ENCODE measurements at regions not wholly inside any gene's neighbourhood (a gene's known extent, or its start where the extent isn't known, plus 50 kb on each side); places are given as distances from the start of the nearest gene placed in this dataset.

DNA sequence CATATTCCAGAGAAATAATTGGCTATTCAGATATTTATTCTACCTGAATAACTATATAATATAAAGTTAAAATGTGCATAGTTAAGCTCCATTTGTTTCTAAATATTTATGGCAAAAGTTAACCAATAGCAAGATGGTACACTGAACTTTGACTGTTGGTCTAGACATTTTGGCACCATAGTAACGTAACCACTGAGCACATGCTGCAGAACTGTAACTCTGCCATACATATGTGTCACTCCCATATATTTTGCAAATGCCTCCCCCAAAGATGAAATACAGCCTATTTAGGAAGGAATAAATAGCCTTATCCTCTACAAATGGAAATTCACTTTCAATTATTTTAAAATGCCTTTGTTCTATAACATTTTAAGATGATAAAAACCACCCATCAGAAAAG lies 424.9 kb downstream of the CENPC start:
- DNase-seq (ENCODE audit: low spot score) = no peak

DNA sequence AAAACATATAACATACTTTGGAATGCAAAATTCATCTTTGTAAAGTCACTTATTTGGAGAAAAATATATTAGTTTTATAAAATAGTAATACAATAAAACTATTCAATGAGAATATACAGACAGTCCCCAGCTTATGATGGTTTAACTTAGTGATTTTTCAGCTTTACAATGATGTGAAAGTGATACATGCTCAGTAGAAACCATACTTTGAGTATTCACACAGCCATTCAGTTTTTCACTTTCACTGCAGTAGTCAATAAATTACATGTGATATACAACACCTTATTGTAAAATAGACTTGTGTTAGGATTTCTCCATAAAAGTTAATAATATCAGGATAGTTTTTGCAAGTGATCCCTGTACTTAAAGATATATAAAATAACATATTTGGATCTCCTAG lies 436.0 kb downstream of the CENPC start:
- DNase-seq (ENCODE audit: low spot score) = no peak

DNA sequence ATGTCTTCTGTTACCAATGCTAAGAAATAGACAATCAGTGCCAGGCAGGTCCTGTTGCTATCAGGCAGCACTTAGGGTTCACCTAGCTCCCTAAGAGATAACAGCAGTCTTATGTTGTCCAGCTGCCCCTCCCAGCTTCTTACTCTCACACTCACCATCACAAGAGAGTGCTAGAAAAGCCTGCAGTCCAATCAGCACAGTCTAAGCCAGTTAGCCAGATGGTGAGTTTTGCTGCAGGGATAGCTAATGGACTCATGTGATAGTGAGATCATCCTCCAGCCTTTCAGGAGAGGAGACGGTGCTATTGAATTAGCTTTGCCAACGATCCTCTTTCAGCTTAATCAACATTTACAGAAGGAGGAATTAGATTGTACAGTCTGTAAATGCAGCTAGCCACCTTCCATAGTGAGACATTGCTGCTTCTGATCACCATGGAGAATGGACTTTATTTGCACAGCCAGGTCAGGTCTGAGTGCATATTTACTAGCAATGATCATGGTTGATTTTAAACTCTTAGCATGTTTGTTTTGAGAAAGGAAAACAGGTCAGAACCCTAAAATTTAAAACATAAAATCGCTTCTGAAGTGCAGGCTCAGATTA lies 438.3 kb downstream of the CENPC start:
- no peak for DNase-seq (ENCODE audit: low spot score)

DNA sequence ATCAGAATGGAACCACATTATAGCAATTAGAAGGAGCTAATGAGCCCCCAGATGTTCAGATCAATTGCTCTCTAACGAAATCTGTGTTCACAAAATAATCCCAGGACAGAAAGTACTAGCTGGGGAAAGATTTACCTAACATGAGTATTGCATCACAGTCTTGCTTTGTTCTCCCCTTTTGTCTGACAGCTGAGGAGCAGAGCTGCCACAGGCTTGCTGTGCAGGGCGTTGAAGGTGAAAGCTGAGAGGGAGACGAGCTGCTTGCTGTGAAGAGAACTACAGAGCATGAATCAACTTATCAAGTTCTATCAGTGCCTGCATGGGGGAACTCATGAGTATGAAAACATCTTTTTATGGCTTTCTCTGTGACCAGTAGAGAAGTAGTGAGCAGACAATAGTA lies 441.2 kb downstream of the CENPC start:
- no peak for DNase-seq (ENCODE audit: low spot score)

DNA sequence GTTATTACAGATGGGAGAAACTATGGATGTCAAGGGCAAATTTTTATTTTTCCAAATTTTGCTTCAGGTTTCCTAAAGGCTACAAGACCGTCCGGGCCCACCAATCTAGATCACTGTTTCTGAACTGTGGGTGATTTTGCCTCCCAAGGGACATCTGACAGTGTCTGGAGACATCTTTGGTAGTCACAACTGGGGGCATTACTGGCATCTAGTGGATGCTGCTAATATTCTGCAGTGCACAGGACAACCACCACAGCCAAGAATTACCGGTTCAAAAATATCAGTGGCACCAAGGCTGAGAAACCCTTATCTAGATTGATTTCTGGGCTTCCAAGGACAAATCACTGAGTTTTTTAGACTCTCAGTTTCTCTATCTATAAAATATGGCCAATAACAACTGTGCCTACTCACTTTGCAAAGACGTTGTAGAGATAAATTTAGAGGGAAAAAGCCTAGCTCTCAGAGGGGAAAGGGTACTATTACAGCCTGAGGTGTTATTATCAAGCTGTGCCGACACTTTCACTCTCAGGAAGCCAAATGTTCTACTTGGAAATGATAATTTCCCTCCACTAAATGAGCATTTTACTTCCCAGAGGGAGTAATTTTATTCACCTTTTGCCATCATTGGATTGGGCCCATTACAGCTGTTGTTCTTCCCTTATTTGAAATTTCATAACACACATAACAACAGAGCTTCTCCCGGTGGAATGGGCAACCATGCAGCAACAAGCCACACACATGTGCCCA lies 442.1 kb downstream of the CENPC start:
- no peak for DNase-seq (ENCODE audit: low spot score)

DNA sequence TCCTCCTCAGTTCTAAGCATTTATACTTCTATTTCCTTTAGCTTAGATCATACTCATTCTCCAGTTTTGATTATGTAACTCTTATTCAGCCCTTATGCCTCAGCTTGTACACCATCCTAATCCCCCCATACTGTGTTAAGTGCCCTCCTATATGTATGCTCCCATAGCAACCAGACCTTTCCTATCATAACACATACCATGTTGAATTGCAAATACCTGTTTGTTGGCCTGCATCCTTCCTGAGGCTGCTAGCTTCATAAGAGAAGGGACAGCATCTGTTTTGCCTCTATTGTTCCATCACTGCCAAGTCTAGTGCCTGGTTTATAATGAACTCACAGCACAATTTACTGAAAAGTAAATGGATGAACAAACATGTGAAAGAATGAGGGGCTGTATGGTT lies 443.7 kb downstream of the CENPC start:
- DNase-seq (ENCODE audit: low spot score) = no peak

DNA sequence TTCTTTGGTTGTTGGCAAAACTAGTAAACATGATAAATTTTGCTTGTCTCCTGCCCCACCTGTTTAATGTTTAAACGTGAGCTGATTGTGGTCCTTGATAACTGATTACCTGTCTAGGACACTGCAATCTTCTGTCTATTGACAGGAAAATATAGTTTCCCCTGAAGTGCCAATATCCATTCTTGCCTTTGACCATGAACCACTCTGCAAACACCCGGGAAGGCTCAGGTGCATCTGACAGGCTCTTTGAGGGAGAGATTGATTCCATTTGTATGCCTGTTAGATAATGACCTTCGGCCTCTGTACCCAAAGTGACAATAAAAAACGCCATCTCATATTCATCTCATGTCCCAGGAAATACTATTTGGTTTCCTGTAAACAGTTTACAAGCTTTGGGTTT lies 453.0 kb downstream of the CENPC start:
- no peak for DNase-seq (ENCODE audit: low spot score)

DNA sequence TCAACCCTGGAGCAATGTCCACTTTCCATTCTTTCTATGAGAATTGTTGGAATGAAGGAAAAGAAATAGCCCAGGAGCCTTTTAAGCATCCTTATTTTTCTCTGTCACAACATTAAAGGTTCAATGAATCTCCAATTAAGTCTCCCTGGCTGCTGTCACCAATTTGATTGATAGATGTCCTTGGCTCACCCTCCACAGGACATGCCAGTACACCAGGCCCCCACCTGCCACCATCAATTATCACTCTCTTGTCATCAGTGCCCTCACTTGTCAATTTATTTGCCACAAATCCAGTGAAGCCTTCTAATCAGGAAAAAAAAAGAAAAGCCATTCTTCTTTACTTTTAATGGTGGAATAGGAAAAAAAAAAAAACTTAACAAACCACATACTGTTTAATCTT lies 453.6 kb downstream of the CENPC start:
- no peak for DNase-seq (ENCODE audit: low spot score)

DNA sequence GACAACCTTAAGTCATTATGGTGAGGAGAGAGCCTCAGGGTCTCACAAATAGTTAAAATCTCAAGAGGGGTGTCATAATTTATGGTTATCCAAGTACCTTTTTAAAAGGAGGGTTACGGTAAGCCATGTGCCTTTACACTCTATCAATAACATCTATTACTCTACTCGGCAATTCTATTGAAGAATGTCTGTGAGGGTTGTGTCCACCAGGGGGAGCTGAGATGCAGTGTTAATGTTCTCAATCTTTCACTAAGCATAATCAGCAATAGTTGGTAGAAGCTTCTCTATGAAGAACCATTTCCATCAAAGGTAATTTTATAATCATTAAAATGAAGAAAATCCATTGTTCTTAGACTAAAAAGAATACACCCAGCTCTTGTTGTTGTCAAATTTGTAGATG lies 457.4 kb downstream of the CENPC start:
- peak; percentile 55 for DNase-seq (ENCODE audit: low spot score)

DNA sequence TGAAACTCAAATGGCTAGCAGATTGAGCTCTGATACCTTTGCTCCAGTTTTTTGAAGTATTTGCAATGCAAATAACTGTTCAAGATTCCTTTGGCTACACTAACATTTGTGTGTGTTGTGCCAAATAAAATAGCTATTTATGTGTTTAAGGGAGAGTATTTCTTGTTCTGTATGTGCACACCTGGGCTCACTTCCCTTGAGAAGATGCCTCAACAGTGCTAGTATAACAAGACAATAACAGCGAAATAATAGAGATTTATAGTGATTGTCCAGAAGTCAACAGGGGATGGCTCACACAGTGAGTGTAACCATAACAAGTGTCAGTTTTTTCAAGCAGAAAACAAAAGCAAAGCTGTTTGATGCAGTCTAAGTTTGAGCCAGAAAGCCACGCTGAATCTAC lies 460.5 kb downstream of the CENPC start:
- DNase-seq (ENCODE audit: low spot score) = no peak

DNA sequence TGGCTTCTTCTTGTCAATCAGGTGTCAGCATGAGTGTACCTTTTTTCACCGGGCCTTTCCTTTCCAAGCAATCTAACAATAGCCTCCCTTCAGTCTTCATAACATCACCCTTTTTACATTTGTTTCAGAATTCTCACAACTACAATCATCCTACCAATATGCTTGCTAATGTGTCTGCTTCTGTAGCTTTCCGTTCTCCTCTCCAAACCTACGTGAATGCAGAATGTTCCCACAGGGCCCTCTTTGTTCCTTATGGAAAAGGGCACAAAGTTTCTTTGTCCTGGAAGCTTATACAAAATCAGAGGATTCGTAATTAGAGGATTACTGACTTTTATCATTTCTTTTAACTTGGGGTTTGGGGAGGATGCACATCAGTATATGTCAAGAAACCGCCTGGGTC lies 461.8 kb downstream of the CENPC start:
- no peak for DNase-seq (ENCODE audit: low spot score)

DNA sequence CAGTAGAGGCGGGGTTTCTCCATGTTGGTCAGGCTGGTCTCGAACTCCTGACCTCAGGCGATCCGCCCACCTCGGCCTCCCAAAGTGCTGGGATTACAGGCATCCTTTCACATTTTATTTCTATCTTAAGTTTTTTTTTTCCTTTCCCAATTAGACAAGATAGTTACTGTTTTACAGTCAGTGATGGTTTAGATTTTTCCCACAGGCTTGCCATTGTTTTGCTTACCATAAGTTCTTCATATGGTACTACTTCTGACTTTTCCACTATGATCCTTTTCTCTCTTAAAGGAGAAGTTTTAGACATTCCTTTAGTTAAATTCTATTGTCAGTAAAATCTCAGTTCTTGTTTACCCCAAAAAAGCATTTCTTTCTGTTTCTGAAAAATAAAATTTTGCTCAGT lies 462.6 kb downstream of the CENPC start:
- no peak for DNase-seq (ENCODE audit: low spot score)

DNA sequence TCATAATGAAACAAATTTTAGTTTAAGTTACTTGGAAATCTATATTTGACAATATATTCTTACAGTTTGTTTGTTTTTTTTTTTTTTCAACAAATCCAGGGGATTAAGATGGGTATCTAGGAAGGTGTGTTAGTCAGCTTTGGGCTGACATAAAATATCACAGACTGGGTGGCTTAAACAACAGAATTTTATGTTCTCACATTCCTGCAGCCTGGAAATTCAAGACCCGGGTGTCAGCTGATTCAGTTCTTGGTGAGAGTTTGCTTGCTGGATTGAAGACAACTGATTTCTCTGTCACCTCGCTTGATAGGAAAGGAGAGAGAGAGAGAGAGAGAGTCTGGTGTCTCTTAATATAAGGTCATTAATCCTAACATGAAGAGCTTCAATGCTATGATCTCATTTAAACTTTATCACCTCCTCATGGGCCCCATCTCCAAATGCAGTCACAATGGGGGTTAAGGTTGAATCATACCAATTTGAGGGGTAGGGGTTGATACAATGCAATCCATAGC lies 465.2 kb downstream of the CENPC start:
- DNase-seq (ENCODE audit: low spot score) = no peak

DNA sequence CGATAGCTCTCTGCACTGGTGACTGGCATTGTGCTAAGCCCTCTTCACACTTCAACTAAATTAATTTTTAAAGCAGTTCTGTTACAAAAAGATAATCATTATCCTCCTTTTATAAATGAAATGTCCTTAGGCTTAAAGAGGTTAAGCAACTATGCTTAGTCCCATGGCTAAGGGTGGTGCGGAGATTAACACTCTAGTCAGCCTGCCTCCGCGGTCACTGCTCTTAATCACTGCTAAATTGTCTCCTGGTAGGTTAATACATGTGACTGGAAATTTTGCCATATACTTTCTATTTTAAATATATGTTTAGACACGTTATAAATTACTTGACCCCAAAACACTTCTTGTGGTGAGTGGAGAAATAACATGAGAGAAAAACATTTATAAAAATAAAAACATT lies 473.7 kb downstream of the CENPC start:
- DNase-seq (ENCODE audit: low spot score) = no peak

DNA sequence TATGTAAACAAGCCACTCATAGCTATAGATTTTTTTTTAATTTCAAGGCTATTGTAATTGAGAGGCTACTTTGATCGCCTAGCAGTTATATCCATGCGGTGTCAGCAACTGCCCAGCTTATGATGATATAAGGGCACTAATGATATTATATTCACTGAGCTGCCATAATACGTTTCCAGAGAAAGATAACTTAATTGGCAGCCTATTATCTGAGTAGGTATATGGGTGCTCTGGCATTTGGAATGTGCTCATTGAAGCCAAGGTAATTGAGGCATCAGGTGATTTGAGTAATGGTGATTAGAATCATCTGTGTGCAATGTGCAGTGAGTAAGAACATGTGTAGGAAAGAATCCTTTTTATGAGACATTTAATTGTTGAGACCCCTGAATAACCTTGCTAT lies 490.0 kb downstream of the CENPC start:
- no peak for DNase-seq (ENCODE audit: low spot score)

DNA sequence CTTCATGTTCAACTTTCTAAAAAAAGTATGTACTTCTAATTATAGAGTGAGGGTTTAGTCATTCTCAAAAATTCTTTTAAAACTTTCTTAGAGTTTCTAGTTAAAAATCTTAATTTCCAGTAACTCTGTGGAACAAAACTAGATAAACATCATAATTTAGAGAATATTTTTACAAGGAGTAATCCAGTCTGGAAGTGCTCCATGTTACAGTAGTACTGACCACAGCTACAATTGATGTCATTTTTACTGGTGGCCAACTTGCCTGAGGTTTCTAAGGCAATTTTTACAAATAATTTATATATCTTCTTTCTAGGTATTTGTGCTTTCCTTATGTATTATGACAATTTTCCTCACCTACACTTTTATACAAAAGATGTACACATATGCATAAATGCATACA lies 490.4 kb downstream of the CENPC start:
- no peak for DNase-seq (ENCODE audit: low spot score)

DNA sequence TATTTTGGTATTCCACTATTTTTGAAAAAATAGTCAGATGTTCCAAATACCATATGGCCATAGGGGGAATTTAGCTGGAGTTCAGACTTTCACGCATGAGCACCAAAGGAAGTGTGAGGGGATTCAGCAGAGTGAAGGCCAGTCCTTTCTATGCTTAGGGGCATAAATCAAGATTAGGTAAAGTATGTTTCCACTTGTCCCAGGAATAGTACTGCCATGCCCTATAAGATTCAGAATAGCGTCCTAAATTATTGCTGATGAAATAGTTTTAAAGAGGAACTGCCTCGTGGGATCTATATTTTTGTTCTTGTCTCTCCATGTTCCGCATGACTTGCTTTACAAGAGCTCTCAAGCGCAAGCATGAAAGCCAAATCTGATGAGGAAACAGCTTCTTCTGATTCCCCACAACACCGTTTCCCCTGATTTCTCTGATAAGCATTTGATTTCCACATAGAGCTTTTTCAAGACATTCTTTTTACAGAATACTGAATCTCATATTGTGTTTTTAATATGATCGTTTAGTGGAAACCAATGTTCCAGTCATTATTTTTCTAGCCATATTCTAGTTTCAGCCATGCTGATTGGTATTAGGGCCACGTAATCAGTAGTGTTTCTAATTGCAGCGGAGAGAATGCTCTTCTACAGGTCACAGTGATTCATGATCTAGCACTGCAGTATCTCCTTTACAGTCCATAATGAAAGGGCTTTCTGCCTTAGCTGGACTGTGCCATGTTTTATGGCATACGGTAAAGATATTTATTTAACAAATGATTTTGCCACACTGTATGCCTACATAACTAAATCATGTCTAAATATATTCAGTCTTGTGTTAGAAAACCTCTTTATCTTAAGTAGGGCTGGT lies 492.3 kb downstream of the CENPC start:
- DNase-seq (ENCODE audit: low spot score) = no peak

DNA sequence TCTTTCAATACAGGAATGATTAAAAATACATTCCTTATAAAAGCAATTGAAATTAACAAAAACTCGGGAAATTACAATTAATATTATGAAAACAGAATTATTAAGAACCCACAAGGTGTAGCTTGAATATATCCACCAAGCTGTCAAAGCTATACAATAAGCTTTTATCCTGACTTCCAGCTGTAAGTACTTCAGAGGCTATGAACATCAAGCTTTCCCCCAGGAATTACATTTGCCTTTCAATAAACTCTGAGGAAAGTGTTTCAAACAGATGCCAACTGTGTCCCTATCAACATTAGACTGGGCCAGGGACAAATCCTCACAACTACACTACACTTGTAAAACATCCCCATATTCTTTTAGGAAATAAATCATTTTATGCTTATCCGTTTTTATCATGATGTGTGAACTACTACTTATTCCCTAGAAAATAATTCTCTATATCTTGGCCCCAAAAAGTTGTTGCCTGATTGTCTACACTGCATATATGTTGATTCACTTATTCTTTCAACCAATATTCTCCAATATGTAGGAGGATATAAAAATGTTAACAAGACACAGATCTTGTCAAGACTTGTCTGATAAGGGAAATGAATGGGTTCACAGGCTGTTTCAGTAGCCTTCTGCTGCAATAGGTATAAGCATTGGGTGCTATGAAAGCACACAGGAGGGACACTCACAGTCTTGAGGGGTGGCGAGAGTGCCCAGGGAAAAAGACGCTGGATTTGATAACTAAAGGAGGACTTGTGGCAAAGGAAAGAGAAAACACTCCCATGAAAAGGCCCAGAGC lies 494.1 kb downstream of the CENPC start:
- no peak for DNase-seq (ENCODE audit: low spot score)

DNA sequence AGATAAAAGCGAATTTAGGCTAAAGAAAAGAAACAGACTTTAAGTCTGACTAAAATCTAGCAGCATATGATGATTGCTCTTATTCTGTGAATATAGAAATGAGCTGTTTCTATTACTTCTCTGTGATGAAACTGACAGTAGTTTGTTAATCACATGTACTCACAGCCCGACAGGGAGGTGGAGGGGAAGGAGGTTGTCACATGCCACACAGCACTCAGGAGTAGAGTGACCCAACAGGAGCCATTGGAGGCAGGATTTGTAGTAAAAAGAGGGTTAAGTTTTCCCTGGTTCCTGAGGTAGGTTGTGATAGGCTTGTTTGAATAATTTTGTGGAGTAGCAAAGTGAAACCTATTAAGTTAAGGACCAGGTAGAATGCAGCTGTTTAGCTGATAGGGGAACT lies 495.9 kb downstream of the CENPC start:
- no peak for DNase-seq (ENCODE audit: low spot score)

DNA sequence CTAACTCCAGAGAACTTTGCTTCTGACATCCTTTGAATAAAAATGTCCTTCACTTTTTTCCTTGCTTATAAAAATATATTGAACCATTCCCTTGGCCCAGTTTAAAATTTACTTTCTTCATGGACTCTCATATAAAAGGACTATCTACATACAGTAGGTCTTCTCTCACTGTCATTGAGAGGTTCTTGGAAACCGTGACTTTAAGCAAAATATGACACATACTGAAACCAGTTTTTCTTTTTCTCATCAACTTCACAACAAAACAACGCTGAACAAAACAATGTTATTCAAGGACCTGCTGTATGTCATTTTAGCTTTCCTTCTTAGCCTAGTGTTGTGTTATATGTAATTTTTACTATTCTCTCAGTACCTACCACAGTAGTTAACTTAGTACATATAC lies 496.8 kb downstream of the CENPC start:
- no peak for DNase-seq (ENCODE audit: low spot score)

DNA sequence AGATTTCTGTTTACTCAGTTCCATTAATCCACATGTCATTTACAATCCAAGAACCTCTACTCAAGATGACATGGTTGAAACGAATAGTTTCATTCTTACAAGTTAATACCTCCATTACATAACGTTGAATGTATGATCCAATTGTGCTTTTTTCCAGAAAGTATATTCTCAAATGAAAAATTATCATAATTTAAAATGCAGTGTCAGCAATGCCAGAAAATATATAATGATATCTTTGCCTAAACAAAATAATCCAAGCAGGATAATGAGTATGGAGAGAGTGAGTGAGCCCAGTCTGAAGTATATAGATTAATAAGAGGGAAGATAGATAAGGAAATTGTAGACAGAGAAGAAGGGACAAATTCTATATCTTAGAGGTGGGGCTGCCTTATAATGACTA lies 505.0 kb downstream of the CENPC start:
- DNase-seq (ENCODE audit: low spot score) = no peak

DNA sequence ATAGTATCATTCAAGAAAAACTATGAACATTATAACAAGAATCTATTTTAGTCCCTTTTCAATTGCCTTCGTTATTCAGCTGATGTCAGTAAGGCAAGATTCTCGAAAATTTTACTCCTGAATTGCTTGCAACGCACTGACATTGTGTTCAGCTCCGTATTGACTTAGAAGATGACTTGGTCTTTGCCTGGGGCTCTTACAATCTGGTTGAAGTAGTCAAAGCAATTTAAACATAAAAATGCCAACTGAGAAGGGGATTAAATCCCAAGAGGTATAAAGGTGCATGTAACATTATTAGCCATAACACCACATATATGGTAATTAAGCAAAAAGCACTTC lies 507.1 kb downstream of the CENPC start:
- DNase-seq (ENCODE audit: low spot score) = no peak
